ACC112 (cell line): ENCODE measurements at regions not wholly inside any gene's neighbourhood (a gene's known extent, or its start where the extent isn't known, plus 50 kb on each side); places are given as distances from the start of the nearest gene placed in this dataset.

Experiments used
- H2AFZ ChIP-seq: fragments of 200-600 bp; sonication (generic); one replicate; pipeline ENCODE4 v1.6.0; 2017; ENCODE audit warnings: antibody characterized with exemption, low read length; ENCODE audit not compliant: unreplicated experiment
- H3K27ac ChIP-seq: fragments of 200-600 bp; sonication (generic); 2 replicates; pipeline ENCODE4 v1.5.1; 2014; ENCODE audit warnings: low read depth, mild to moderate bottlenecking, antibody characterized with exemption, low read length, moderate library complexity
- H3K27me3 ChIP-seq: fragments of 200-600 bp; sonication (generic); 2 replicates; pipeline ENCODE4 v1.6.1; 2014; ENCODE audit warnings: mild to moderate bottlenecking, antibody characterized with exemption, low read length, moderate library complexity, mixed read lengths; ENCODE audit not compliant: insufficient read depth
- H3K36me3 ChIP-seq: fragments of 200-600 bp; sonication (generic); 2 replicates; pipeline ENCODE4 v1.6.1; 2016; ENCODE audit warnings: mild to moderate bottlenecking, antibody characterized with exemption, low read length, moderate library complexity, mixed read lengths; ENCODE audit not compliant: insufficient read depth
- H3K4me1 ChIP-seq: fragments of 200-600 bp; sonication (generic); one replicate; pipeline ENCODE4 v1.6.1; 2016; ENCODE audit warnings: low read length, mixed read lengths; ENCODE audit not compliant: insufficient read depth, unreplicated experiment, control insufficient read depth
- H3K4me3 ChIP-seq: fragments of 200-600 bp; sonication (generic); 2 replicates; pipeline ENCODE4 v1.5.1; 2014; ENCODE audit warnings: mild to moderate bottlenecking, low read depth, low read length
- H3K79me2 ChIP-seq: fragments of 200-600 bp; sonication (generic); one replicate; pipeline ENCODE4 v1.6.0; 2016; ENCODE audit warnings: low read length; ENCODE audit not compliant: control insufficient read depth, unreplicated experiment, insufficient read depth

DNA sequence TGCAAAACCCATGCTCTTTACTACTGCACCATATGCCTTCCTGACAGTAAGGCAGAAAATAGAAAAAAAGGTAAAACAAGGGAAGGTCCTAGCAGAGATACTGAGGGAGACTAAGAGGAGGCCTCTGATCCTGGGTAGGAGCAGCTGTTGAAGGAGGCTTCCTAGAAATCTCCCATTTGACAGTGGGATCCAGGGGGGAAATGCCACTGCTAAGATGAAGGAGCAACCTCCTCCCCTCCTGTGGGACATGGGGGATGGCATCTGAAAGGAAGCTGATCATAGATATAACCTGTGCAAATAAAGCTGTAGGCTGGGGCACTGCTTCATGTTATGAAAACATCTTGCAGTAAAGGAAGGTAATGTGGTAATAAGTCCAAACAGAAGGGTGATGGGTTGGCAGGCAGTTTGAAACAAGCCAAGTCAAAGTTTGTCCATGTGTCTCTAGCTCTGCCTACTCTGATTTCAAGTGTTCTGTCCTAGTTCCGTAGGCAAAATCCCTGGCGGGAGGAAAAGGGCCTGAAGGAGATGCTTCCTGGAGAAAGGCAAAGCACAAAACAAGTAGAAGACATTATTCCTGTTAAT is 86.7 kb upstream of the EED start:
- Histone ChIP-seq H3K4me3 (no peak overlapping the region), H3K36me3 (no peaks in the 10 kb centered on the region), H3K4me1 (peaks cover 17% of the 10 kb centered on the region), H3K27ac (no peak overlapping the region), H2AFZ (no peak overlapping the region), H3K27me3 (no peaks in the 10 kb centered on the region), H3K79me2 (no peaks in the 10 kb centered on the region)

DNA sequence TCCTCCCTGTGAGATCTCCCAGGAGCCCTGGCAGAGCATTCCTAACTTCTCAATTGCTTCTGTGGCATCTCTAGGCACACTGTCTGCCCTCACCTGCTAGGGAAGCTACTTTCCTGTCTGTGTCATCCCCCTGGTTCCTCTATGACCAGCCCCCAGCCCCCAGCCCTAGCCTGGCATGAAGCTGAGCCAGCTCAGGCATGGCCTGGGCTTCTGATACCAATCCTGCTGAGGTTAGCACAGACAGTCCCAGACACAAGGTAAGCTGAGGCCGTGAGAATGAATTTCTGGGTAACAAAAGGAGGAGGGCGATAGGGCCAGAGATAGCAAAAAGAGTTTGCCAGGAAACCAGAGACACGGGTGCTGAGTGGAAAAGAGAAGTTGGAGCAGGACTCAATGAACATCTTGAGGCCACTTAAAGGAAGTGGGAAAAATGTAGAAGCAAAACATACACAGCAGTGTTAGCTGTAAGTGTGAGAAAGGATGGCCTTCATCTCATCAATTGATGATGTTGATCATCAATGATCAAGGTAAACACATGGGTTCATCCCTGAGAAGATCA is 87.6 kb upstream of the PICALM start:
- H2AFZ ChIP-seq = no peak overlapping the region
- peaks cover 15% of the 10 kb centered on the region for H3K4me1 ChIP-seq
- H3K27me3 ChIP-seq = no peaks in the 10 kb centered on the region
- no peaks in the 10 kb centered on the region for H3K36me3 ChIP-seq
- H3K4me3 ChIP-seq = no peak overlapping the region
- H3K79me2 ChIP-seq = no peaks in the 10 kb centered on the region
- H3K27ac ChIP-seq = no peak overlapping the region

DNA sequence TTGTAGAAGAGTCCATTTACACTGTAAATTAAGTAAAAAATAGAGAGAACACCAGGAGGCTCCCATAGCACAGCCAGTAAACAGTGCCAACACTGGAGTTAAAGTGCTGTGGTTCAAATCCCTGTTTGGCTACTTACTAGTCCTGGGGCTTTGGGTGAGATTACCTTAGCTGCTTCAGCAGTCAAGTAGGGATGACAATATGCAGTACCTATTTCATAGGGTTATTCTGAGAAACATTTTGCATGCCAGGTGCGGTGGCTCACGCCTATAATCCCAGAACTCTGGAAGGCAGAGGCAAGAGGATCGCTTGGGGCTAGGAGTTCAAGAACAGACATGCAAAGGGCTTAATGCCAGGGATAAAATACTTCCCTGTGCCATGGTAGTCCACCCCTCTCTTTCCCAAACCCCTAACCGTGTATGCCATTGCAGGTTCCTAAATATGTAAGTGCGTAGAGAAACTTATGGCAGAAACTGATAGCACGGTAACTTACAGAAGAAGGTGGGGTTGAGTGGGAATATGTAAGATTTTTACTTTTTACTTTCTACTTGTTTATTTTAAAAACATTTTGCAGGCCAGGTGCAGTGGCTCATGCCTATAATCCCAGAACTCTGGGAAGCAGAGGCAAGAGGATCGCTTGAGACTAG is 86.4 kb upstream of the PICALM start:
- H3K4me3 ChIP-seq = no peak overlapping the region
- no peaks in the 10 kb centered on the region for H3K36me3 ChIP-seq
- H3K79me2 ChIP-seq = no peaks in the 10 kb centered on the region
- H2AFZ ChIP-seq = no peak overlapping the region
- no peaks in the 10 kb centered on the region for H3K27me3 ChIP-seq
- no peak overlapping the region for H3K27ac ChIP-seq
- H3K4me1 ChIP-seq = peaks cover 22% of the 10 kb centered on the region

DNA sequence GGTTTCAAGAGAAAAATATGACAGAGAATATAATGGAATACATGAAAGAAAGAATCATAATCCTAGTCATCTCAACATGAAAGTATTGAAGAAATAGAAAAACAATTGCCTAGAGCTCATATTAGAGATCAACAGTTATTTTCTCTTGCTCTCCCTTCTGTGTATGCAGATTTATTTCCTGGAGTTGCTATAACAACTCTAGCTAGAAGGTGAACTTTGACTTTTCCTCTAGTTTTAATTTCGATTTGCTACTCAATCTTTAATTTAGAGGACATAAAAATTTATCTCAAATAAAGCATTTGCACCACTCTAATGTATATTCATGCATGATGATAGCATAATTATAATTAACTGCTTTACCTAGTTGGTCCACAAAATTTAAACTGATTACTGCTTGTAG is 84.6 kb upstream of the PICALM start:
- no peak overlapping the region for H2AFZ ChIP-seq
- no peaks in the 10 kb centered on the region for H3K79me2 ChIP-seq
- H3K36me3 ChIP-seq = no peaks in the 10 kb centered on the region
- H3K27ac ChIP-seq = no peak overlapping the region
- peaks cover 30% of the 10 kb centered on the region for H3K4me1 ChIP-seq
- H3K27me3 ChIP-seq = no peaks in the 10 kb centered on the region
- no peak overlapping the region for H3K4me3 ChIP-seq

DNA sequence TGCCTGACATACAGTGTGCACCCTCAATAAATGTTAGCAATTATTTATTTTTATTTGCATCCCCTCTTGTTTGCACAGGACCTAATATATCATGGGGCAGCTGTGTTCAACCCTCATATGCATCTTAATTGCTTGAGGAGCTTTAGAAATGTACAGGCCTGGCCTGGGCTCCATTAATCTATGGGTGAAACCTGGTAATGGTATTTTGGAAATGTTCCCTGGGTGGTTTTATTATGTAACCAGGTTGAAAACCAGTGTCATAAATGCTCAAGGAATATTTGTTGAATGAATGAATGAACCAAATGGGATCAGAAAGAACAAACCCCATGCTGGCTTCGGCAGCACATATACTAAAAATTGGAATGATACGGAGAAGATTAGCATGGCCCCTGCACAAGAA is 84.0 kb upstream of the PICALM start:
- no peak overlapping the region for H3K4me3 ChIP-seq
- no peaks in the 10 kb centered on the region for H3K27me3 ChIP-seq
- H3K27ac ChIP-seq = no peak overlapping the region
- no peaks in the 10 kb centered on the region for H3K36me3 ChIP-seq
- no peaks in the 10 kb centered on the region for H3K79me2 ChIP-seq
- H2AFZ ChIP-seq = no peak overlapping the region
- peaks cover 30% of the 10 kb centered on the region for H3K4me1 ChIP-seq

DNA sequence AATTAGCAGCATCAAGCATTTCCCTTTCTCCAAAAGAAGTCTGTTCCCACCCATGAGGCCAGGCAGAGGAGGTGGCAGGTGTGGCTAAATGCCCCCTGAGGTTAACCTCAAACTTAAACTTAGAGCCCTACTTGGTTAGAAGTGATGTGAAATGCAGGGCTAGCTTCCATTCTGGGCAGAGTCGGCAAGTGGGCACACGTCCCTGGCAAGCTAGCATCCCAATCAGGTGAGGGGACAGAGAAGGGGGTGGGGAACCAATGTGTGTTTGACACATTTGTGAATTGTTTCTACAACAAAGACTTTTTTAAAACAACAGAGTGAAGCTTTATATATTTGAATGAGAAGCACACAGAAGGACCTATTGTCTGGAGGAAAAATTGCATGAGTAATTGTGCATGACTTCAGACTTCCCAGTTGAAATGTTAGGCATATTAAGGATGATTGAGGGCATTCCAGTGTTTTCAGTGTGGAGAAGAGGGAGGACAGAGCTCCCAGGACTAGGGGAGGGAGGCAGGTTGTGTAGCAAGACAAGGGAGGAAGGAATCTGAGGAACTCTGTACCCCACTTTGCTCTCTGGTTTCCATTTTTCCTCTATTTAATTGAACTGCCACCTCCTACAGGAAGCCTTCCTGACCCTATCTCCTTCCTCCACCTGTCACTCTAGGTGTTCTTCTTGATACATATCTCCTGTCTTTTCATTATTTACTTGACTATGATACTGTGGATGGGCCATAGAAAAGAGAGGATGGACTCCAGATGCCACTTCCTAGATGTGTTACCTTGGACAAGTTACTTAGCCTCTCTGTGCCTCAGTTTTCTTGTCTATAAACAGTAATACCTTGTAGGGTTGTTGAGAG is 83.3 kb upstream of the PICALM start:
- H3K27ac ChIP-seq = peak overlapping the region; percentile 69

DNA sequence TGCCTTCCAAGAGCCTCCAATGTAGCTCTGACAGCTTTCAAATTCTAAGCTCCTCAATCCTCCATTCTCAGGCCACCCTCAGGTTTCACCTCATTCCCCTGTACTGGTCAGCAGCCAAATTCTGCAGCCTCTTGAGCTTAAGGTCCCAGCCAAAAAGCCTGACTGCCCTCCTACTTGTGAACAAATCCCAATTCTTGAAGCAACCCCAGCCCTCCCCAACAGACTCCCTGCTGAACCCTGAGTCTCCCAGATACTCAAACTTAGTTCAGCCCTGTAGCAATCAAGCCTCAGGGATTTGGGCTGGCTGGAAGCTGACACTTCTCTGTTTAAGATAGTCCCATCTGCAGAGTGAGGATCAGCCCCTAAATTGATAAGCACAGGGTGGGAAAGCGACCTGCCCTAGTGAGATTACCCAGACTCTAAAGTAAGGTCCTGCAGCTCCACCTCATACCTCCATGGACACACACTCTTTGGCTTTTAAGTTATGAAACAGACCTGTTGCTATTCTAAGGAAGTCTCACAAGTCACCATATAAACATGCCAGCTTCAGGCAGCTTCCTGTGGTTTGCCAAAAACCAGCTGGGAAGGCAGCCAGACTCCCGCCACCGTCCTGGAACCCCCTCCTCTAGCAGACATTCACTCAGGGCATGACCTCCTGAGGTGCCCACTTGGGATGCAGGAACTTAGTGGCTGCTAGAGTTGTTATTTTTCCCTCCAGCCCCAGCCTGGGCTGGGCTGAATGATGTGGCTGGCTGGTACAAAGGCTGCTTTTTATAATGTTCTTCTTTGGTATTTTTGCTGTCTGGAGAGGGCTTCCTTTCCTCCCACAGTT is 82.5 kb upstream of the PICALM start:
- Histone ChIP-seq H3K36me3 (no peaks in the 10 kb centered on the region), H3K4me3 (peak overlapping the region; percentile 25; the same call in 1 of the 2 replicates), H3K4me1 (peaks cover 30% of the 10 kb centered on the region), H3K79me2 (no peaks in the 10 kb centered on the region), H2AFZ (peak overlapping the region; percentile 77), H3K27me3 (no peaks in the 10 kb centered on the region), H3K27ac (peak overlapping the region; percentile 69)

More for the DNA sequence above, 83.3 kb upstream of the PICALM start:
- Histone ChIP-seq H3K4me1 (peaks cover 30% of the 10 kb centered on the region), H3K79me2 (no peaks in the 10 kb centered on the region), H2AFZ (peak overlapping the region; percentile 77), H3K36me3 (no peaks in the 10 kb centered on the region), H3K4me3 (peak overlapping the region; percentile 25; the same call in 1 of the 2 replicates), H3K27me3 (no peaks in the 10 kb centered on the region)

DNA sequence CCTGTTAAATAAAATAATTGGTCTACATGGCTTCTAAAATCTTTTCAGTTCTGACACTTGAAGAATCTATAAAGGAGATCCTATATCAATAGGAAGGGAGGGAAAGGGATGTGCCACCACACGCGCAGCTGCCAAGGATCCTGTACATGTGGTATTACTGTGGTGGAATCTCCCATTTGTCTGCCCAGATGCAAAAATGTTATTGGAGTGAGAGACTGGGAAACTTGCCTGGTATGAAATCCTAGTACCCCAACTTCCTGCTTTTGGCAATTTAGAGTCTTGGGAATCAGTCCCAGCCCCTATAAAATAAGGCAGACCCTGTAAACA is 81.9 kb upstream of the PICALM start:
- peak overlapping the region; percentile 69 for H3K27ac ChIP-seq
- no peaks in the 10 kb centered on the region for H3K79me2 ChIP-seq
- peaks cover 30% of the 10 kb centered on the region for H3K4me1 ChIP-seq
- no peaks in the 10 kb centered on the region for H3K36me3 ChIP-seq
- no peak overlapping the region for H2AFZ ChIP-seq
- H3K27me3 ChIP-seq = no peaks in the 10 kb centered on the region
- no peak overlapping the region for H3K4me3 ChIP-seq

DNA sequence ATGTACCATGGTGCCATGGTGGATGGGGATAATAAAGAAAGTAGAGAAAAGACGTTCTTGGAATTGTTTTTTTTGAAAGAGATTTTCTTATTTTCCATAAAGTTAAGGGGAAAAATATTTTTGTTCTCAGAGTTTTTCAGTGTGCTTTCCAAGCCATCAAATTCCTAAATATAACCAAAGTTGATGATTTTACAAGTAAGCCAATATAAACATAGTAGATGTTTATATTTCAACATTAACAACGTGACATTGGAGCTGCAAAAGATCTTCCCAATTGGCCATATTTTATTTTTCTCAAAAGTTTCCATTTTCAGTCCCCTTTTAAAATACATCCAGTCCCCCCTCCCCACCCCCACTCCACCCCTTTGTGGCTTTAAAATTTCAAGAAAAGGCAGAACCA is 80.9 kb upstream of the PICALM start:
- no peak overlapping the region for H3K27ac ChIP-seq
- no peaks in the 10 kb centered on the region for H3K36me3 ChIP-seq
- H3K79me2 ChIP-seq = no peaks in the 10 kb centered on the region
- peaks cover 30% of the 10 kb centered on the region for H3K4me1 ChIP-seq
- H3K4me3 ChIP-seq = no peak overlapping the region
- H2AFZ ChIP-seq = peak overlapping the region; percentile 78
- no peaks in the 10 kb centered on the region for H3K27me3 ChIP-seq

DNA sequence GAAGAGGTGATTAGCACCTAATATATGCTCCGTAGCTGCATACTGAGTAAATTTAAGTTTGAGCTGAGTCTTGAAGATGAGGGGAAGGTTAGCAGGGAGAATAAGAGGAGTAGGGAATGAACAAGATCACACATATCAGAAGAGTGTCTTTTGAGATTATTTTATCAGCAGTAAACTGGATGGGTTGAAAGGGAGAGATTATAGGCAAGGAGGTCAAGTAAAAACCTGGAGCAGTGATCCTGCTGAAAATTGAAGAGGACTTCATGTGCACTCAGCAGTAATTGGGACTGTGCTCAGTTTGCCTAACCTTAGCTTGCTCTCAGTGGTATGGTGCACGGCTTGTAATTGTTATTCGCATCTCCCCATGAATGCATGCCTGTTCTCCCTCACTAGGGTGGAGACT is 79.5 kb upstream of the PICALM start:
- no peak overlapping the region for H3K4me3 ChIP-seq
- no peak overlapping the region for H3K27ac ChIP-seq
- no peaks in the 10 kb centered on the region for H3K36me3 ChIP-seq
- H2AFZ ChIP-seq = no peak overlapping the region
- H3K27me3 ChIP-seq = no peaks in the 10 kb centered on the region
- H3K4me1 ChIP-seq = peaks cover 30% of the 10 kb centered on the region
- no peaks in the 10 kb centered on the region for H3K79me2 ChIP-seq
